ENCODE measurements at regions not wholly inside any gene's neighbourhood (a gene's known extent, or its start where the extent isn't known, plus 50 kb on each side); places are given as distances from the start of the nearest gene placed in this dataset.

DNA sequence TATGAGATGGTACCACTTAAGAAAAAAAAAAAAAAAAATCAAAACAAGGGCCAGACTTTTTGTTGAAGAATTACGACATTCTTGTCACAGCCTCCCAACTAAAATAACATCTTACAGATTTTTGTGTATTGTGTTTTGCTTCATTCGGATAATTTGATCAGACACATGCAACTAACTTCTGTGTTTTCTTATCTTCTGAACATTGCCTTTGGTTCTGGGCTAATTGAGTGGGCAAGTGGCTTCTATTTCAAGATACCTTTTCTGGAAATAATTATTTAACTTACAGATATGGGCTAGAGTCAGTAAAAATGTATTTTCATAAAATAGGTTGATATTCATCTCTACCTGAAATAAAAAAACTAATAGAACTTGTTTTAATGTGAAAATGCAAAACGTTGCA lies 165.1 kb downstream of the ANKRD7 start:
- TF ChIP-seq CTCF (optimal IDR thresholded peaks at IDR 0.05 in 1 of 3, IDR thresholded peaks at IDR 0.05 in 1 of 3, conservative IDR thresholded peaks at IDR 0.05 in 1 of 3; ENCODE audit: extremely low read depth in 1 of 3, insufficient read depth in 2 of 3, low read length in 3 of 3) (no peak), EZH2 (IDR thresholded peaks at IDR 0.05; ENCODE audit: low read length) (no peak)

Data from keratinocyte (primary cell).